Spleen (tissue), 11 donors: ENCODE measurements at regions not wholly inside any gene's neighbourhood (a gene's known extent, or its start where the extent isn't known, plus 50 kb on each side); places are given as distances from the start of the nearest gene placed in this dataset.

Experiments
- DNase-seq: peaks from one replicate; pipeline ENCODE4 v3.0.0-alpha.2; 2020
- H3K27ac ChIP-seq, 8 donors: fragments of 200-600 bp; sonication (generic) in 7 of 8; 1 replicate in 4 of 8; 2 replicates in 4 of 8; pipeline versions ENCODE4 v1.5.0 to v1.8.0; 2016 to 2021; ENCODE audit warnings: inconsistent platforms in 4 of 8, mild to moderate bottlenecking in 4 of 8, moderate library complexity in 1 of 8
- H3K27me3 ChIP-seq, 7 donors: fragments of 200-600 bp; sonication (generic) in 6 of 7; replicated peaks in 1 of 7; 1 replicate in 4 of 7; 2 replicates in 3 of 7; pipeline versions ENCODE4 v1.5.0 to v1.8.0; 2016 to 2021; ENCODE audit warnings: inconsistent platforms in 3 of 7, mild to moderate bottlenecking in 1 of 7
- H3K36me3 ChIP-seq, 6 donors: fragments of 200-600 bp; sonication (generic) in 5 of 6; 1 replicate in 4 of 6; 2 replicates in 2 of 6; pipeline versions ENCODE4 v1.5.0 to v1.8.0; 2016 to 2021; ENCODE audit warnings: inconsistent platforms in 2 of 6
- H3K4me1 ChIP-seq, 6 donors: fragments of 200-600 bp; sonication (generic) in 5 of 6; 1 replicate in 3 of 6; 2 replicates in 3 of 6; pipeline versions ENCODE4 v1.5.0 to v1.8.0; 2016 to 2021; ENCODE audit warnings: inconsistent platforms in 3 of 6
- H3K4me3 ChIP-seq, 8 donors: fragments of 200-600 bp; sonication (generic) in 7 of 8; 1 replicate in 4 of 8; 2 replicates in 4 of 8; pipeline versions ENCODE4 v1.5.0 to v1.8.0; 2016 to 2021; ENCODE audit warnings: inconsistent platforms in 4 of 8, mild to moderate bottlenecking in 4 of 8, moderate library complexity in 2 of 8
- H3K9me3 ChIP-seq, 8 donors: fragments of 200-600 bp; sonication (generic) in 7 of 8; 1 replicate in 4 of 8; 2 replicates in 4 of 8; pipeline versions ENCODE4 v1.5.0 to v1.8.0; 2016 to 2021; ENCODE audit warnings: inconsistent platforms in 4 of 8
- POLR2A ChIP-seq, 3 donors: fragments of 450-650 bp; IDR thresholded peaks; one replicate each; pipeline ENCODE4 v1.5.1; 2017; ENCODE audit warnings: antibody characterized with exemption in 3 of 3, mild to moderate bottlenecking in 1 of 3
- POLR2AphosphoS5 ChIP-seq, 3 donors: sonication (generic); formaldehyde crosslinking; IDR thresholded peaks; one replicate each; pipeline ENCODE4 v1.5.1; 2017; ENCODE audit warnings: antibody characterized with exemption in 3 of 3
- WGBS, 5 donors: extraction: QIAGEN DNeasy Blood & Tissue Kit in 3 of 5; methylation state at CpG; one replicate each; pipeline versions ENCODE4 v1.1.5 to v1.1.7; 2013 to 2018; 5-methylcytosine and 5-hydroxymethylcytosine counted together
- intact Hi-C: fragments of 100-400 bp; cut with DNase I; formaldehyde crosslinking; loops from one replicate; pipeline ENCODE4 v1.15.0; 2023; ENCODE audit warnings: low total_unique reads
- TF ChIP-seq, protein P1 (sequence below), 11 experiments: fragments of 200-600 bp in 7 of 11; fragments of 450-650 bp in 4 of 11; sonication (generic) in 4 of 11; IDR thresholded peaks in 8 of 11; conservative IDR thresholded peaks in 3 of 11; 1 replicate in 7 of 11; 2 replicates in 4 of 11; pipeline versions ENCODE4 v1.4.0 to v1.8.0; 2016 to 2021; ENCODE audit warnings: antibody characterized with exemption in 11 of 11, inconsistent platforms in 4 of 11, mild to moderate bottlenecking in 1 of 11
- donor health status: healthy with polysubstance abuse.
- donor health status: DM: no; HTN: no; CAD: no; lungs with moderate emphysema.
- donor health status: DM: no; HTN: no; CAD: no.
- donor health status: Bipolar disorder and iron deficiency.
- donor health status: healthy.
- donor health status: DM: no; HTN: no; CAD: no.
- donor health status: DM: yes; HTN: yes; CAD: no.

GRCh38 chr1:65503427-65503826 is 83.0 kb downstream of the LEPR start:
- 62 to 80% (median 63%) methylated on average over 4 of the region's 4 CpGs for WGBS, 5 donors

GRCh38 chr1:65504263-65504662 is 83.8 kb downstream of the LEPR start:
- no peak overlapping the region for H3K27ac ChIP-seq
- DNase-seq = no peak
- intact Hi-C loops = no loop called here
- no peaks in the 10 kb centered on the region for H3K27me3 ChIP-seq
- H3K9me3 ChIP-seq = no peaks in the 10 kb centered on the region
- no peaks in the 10 kb centered on the region for H3K4me1 ChIP-seq
- TF ChIP-seq, protein P1, sequence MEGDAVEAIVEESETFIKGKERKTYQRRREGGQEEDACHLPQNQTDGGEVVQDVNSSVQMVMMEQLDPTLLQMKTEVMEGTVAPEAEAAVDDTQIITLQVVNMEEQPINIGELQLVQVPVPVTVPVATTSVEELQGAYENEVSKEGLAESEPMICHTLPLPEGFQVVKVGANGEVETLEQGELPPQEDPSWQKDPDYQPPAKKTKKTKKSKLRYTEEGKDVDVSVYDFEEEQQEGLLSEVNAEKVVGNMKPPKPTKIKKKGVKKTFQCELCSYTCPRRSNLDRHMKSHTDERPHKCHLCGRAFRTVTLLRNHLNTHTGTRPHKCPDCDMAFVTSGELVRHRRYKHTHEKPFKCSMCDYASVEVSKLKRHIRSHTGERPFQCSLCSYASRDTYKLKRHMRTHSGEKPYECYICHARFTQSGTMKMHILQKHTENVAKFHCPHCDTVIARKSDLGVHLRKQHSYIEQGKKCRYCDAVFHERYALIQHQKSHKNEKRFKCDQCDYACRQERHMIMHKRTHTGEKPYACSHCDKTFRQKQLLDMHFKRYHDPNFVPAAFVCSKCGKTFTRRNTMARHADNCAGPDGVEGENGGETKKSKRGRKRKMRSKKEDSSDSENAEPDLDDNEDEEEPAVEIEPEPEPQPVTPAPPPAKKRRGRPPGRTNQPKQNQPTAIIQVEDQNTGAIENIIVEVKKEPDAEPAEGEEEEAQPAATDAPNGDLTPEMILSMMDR (IDR thresholded peaks at IDR 0.05 in 8 of 11, conservative IDR thresholded peaks at IDR 0.05 in 3 of 11) = no peak
- TF ChIP-seq POLR2AphosphoS5 (IDR thresholded peaks at IDR 0.05) (no peak), POLR2A (IDR thresholded peaks at IDR 0.05) (no peak)
- WGBS, 5 donors = 90 to 100% (median 95%) methylated on average over 3 of the region's 3 CpGs
- no peaks in the 10 kb centered on the region for H3K36me3 ChIP-seq
- no peak overlapping the region for H3K4me3 ChIP-seq

More at GRCh38 chr1:65503427-65503826, 83.0 kb downstream of the LEPR start:
- Histone ChIP-seq H3K27me3 (no peaks in the 10 kb centered on the region), H3K36me3 (no peaks in the 10 kb centered on the region), H3K9me3 (no peaks in the 10 kb centered on the region), H3K4me3 (no peak overlapping the region), H3K27ac (no peak overlapping the region), H3K4me1 (no peaks in the 10 kb centered on the region)
- intact Hi-C loops = no loop called here
- DNase-seq = no peak
- TF ChIP-seq POLR2AphosphoS5 (IDR thresholded peaks at IDR 0.05) (no peak), POLR2A (IDR thresholded peaks at IDR 0.05) (no peak)
- TF ChIP-seq, protein P1 (IDR thresholded peaks at IDR 0.05 in 8 of 11, conservative IDR thresholded peaks at IDR 0.05 in 3 of 11) = no peak

- Histone ChIP-seq H3K4me3 (no peak overlapping the region), H3K36me3 (no peaks in the 10 kb centered on the region), H3K27ac (no peak overlapping the region), H3K9me3 (no peaks in the 10 kb centered on the region), H3K27me3 (no peaks in the 10 kb centered on the region), H3K4me1 (no peaks in the 10 kb centered on the region)
- intact Hi-C loops = no loop called here
- DNase-seq = no peak
- 71 to 91% (median 81%) methylated on average over 5 of the region's 5 CpGs for WGBS, 5 donors
- no peak for TF ChIP-seq POLR2AphosphoS5 (IDR thresholded peaks at IDR 0.05)
- no peak for TF ChIP-seq POLR2A (IDR thresholded peaks at IDR 0.05)
- TF ChIP-seq, protein P1 (IDR thresholded peaks at IDR 0.05 in 8 of 11, conservative IDR thresholded peaks at IDR 0.05 in 3 of 11) = no peak
Measured at GRCh38 chr1:65505547-65506300, 85.3 kb downstream of the LEPR start.

- Histone ChIP-seq H3K4me3 (no peak overlapping the region), H3K27me3 (no peaks in the 10 kb centered on the region), H3K9me3 (no peaks in the 10 kb centered on the region), H3K27ac (no peak overlapping the region), H3K4me1 (no peaks in the 10 kb centered on the region), H3K36me3 (no peaks in the 10 kb centered on the region)
- 50 to 76% (median 67%) methylated on average over 2 of the region's 2 CpGs for WGBS, 5 donors
- TF ChIP-seq POLR2A (IDR thresholded peaks at IDR 0.05) (no peak), POLR2AphosphoS5 (IDR thresholded peaks at IDR 0.05) (no peak)
- TF ChIP-seq, protein P1 (IDR thresholded peaks at IDR 0.05 in 8 of 11, conservative IDR thresholded peaks at IDR 0.05 in 3 of 11) = no peak
- intact Hi-C loops = no loop called here
- no peak for DNase-seq
Measured at GRCh38 chr1:65508051-65508450, 87.6 kb downstream of the LEPR start.
